GM12873 (cell line): ENCODE measurements at regions not wholly inside any gene's neighbourhood (a gene's known extent, or its start where the extent isn't known, plus 50 kb on each side); places are given as distances from the start of the nearest gene placed in this dataset.

ENCODE experiments used
- TF ChIP-seq, protein P1 (sequence below): IDR thresholded peaks from 2 replicates; pipeline ENCODE4 v1.5.1; 2012; ENCODE audit warnings: low read depth, mild to moderate bottlenecking, moderate library complexity, low read length, control low read depth; ENCODE audit not compliant: insufficient read depth; ENCODE audit errors: missing control alignments

DNA sequence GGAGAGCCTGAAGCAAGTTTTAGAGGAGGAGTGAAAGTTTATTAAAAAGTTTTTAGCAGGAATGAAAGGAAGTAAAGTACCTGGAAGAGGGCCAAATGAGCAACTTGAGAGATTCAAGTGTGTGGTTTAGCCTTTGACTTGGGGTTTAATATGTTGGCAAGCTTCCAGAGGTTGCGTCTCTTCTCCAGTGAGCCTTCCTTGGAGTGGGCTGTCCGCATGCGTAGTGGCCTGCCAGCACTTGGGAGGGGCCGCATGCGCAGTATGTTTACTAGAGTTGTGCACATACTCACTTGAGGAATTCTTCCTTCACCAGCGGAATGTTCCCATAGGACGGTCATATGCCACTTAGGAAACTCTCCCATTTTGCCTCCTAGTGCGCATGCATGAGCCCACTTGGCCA lies 235.2 kb downstream of the ALDH8A1 start:
- TF ChIP-seq, protein P1, sequence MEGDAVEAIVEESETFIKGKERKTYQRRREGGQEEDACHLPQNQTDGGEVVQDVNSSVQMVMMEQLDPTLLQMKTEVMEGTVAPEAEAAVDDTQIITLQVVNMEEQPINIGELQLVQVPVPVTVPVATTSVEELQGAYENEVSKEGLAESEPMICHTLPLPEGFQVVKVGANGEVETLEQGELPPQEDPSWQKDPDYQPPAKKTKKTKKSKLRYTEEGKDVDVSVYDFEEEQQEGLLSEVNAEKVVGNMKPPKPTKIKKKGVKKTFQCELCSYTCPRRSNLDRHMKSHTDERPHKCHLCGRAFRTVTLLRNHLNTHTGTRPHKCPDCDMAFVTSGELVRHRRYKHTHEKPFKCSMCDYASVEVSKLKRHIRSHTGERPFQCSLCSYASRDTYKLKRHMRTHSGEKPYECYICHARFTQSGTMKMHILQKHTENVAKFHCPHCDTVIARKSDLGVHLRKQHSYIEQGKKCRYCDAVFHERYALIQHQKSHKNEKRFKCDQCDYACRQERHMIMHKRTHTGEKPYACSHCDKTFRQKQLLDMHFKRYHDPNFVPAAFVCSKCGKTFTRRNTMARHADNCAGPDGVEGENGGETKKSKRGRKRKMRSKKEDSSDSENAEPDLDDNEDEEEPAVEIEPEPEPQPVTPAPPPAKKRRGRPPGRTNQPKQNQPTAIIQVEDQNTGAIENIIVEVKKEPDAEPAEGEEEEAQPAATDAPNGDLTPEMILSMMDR: no peak

DNA sequence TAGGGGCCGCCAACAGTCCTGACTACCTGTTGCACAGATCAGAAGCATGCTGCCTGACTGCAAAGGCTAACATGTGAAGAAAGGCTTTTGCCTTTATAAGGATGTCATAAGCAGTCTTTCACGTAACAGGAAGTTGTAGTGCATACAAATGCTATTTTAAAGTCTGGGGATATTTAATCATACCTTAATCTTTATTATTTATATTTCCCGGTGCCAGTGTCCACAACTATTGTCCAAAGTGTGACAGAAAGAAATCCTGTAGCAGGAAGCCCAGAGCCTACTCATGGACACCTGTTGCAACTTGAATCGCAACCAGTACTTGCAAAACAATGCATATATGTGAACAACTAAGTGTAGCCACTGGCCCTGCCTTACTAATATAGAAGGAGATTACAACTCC lies 235.8 kb downstream of the ALDH8A1 start:
- TF ChIP-seq, protein P1: no peak

DNA sequence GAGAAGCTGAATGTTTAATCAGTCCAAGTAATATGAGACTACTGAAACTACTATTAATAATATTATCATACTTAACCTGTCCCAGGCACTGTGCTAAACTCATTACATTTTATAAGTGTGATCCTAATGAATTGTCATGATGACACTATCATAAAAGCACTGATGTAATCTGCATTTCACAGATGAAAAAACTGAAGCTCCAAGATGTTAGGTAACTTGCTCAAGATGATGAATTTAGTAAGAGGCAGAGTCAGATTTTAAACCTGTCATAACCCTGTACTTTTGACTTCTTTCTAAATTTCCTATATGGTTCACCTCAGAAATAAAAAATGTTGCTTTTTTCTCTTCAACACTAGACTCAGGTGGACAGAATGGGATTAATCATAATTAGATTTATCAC lies 237.6 kb downstream of the ALDH8A1 start:
- TF ChIP-seq, protein P1: no peak

DNA sequence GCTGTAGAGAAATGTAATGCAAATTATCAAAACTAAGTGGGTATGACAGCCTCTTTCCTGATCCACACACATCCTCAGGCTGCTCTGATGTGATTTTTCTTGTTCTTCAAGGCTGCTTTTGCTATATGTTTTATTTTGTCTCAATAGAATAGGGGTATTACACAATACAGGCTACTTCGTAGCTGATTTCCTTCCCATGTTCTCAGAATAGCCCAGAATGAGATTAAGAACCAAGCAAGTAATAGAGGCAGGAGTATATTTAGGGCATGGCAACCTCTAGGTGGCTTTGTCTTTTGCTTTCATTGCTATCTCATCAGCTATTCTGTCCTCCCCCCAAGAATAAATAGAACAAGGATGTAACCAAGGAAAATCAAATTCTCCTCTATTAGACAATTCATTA lies 241.8 kb downstream of the ALDH8A1 start:
- TF ChIP-seq, protein P1: no peak

DNA sequence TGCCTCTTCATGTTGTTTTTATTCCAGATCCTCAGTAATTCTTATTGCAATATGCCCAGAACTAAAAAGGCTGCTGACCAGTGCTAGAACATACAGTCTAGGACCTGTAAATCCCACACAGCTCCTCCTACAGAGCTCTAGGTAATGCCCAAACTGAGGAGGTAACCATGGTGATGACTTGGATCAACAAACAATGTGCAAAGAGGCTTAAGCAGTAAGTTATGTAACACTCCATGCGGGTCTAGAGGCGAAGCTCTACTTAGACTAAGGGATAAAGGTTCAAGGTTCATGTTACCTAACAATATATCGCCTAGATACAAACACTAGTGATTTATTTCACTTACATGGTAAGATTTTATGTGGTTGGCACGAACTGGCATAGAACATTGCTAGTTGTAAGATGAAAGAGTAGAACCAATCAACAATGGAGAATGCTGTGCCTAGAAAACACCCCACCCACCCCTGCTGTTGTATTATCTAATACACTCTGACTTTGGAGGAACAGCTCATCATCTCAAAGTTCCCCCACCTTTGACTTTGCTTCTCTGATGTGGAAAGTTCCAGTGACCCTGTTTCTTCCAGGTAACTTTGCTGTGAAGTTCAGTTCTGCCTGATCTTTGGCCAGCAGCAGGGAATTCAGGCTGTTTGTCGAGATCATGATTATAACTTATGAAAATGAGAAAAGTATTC lies 242.4 kb downstream of the ALDH8A1 start:
- TF ChIP-seq, protein P1: no peak

DNA sequence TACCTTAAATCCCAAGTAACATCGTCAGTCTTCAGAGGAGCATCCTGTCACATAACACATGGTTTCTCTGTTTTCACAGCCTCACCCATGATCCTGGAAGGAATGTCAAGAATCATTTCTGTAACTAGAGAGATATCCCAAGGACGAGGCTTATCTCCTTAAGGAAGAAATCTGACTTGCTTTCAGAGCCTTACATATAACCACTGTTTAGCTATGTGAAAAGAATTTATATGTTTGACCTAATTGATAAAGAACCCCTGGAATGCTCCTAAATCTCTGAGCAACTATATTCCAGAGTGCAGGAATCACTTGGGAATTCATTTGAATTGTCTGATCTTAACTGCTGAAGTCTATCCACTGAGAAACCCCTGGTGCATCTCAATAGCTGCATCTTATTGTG lies 243.1 kb downstream of the ALDH8A1 start:
- TF ChIP-seq, protein P1: no peak

DNA sequence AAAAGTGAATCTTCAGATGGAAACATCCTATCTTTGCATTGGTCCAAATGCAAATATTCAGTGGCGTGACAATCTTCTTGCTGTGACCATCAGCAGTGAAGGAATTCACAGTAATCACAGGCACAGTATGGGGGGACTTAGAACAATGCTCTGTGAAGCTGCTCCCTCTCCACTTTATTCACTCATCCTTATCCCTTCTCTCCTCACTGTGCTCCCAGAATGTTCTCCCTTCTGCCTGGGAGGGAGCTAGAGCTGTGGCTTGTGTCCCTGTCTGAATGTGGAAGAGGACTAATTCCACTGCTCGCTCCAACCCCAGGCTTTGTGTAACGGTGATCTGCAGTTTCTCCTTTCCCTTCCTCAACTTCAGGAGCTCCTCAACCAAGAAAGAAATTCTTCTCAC lies 243.7 kb downstream of the ALDH8A1 start:
- TF ChIP-seq, protein P1: no peak

DNA sequence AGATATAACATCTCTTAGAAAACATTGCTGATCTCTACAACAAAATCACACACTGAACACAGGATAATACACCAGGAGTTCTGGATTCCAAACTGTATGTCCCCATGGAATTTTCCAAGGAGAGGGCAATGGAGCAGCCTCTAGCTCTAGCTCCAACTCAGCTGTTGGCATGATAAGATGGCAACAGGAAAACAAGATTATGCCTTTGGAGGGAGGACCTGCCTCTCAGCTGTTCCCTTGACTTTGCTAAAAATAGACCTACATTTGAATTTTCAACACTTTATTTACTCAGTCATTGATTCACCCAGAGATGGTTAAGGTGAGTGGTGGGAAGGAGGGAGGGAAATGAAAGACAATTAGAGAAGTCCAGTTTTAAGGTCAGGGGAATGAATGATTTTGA lies 246.7 kb downstream of the ALDH8A1 start:
- TF ChIP-seq, protein P1: no peak
